Kidney (tissue), 13 donors: ENCODE measurements at regions not wholly inside any gene's neighbourhood (a gene's known extent, or its start where the extent isn't known, plus 50 kb on each side); places are given as distances from the start of the nearest gene placed in this dataset.
A peak's percentile ranks its signal among the peaks of the same experiment; 100 is the strongest.

Experiments
- DNase-seq, 5 donors: peaks; one replicate each; pipeline ENCODE4 v3.0.0-alpha.2; 2013 to 2020
- FAIRE-seq: peaks from 2 replicates; lab custom pipeline; 2012; peaks lifted over from hg19 to GRCh38; lab: Jason Lieb, UNC
- H3K27ac ChIP-seq, 2 donors: one replicate each; pipeline ENCODE4 v1.7.0; 2013; ENCODE audit warnings: low read depth in 2 of 2, low read length in 2 of 2, inconsistent platforms in 1 of 2
- H3K27me3 ChIP-seq: one replicate; pipeline ENCODE4 v1.7.1; 2013; ENCODE audit warnings: low read length, inconsistent platforms; ENCODE audit not compliant: control insufficient read depth, insufficient read depth
- H3K36me3 ChIP-seq, 3 donors: one replicate each; pipeline versions ENCODE4 v1.7.0 to v1.7.1; 2013; ENCODE audit warnings: low read length in 3 of 3, control low read depth in 1 of 3, inconsistent platforms in 1 of 3; ENCODE audit not compliant: insufficient read depth in 3 of 3, control insufficient read depth in 2 of 3
- H3K4me1 ChIP-seq, 3 donors: one replicate each; pipeline versions ENCODE4 v1.7.0 to v1.7.1; 2013; ENCODE audit warnings: low read length in 3 of 3, inconsistent platforms in 1 of 3, low read depth in 1 of 3; ENCODE audit not compliant: control insufficient read depth in 2 of 3, insufficient read depth in 2 of 3
- H3K4me3 ChIP-seq, 3 donors: one replicate each; pipeline versions ENCODE4 v1.7.0 to v1.8.1; 2013; ENCODE audit warnings: low read length in 3 of 3, control low read depth in 1 of 3, inconsistent platforms in 1 of 3
- H3K9ac ChIP-seq, 3 donors: one replicate each; pipeline versions ENCODE4 v1.7.0 to v1.7.1; 2013; ENCODE audit warnings: low read length in 3 of 3, control low read depth in 1 of 3, inconsistent platforms in 1 of 3
- H3K9me3 ChIP-seq, 3 donors: one replicate each; pipeline versions ENCODE4 v1.7.0 to v1.7.1; 2013; ENCODE audit warnings: low read length in 3 of 3, control low read depth in 1 of 3, inconsistent platforms in 1 of 3; ENCODE audit not compliant: control insufficient read depth in 2 of 3, insufficient read depth in 1 of 3
- intact Hi-C: fragments of 100-400 bp; cut with DNase I; formaldehyde crosslinking; loops from one replicate; pipeline ENCODE4 v1.11.1; 2022
- TF ChIP-seq, protein P1 (sequence below): IDR thresholded peaks from 3 replicates; pipeline ENCODE4 v1.5.1; 2012; ENCODE audit warnings: mild to moderate bottlenecking, moderate library complexity, borderline replicate concordance; ENCODE audit not compliant: insufficient read depth; ENCODE audit errors: extremely low read depth
- donor health status: control.
- donor health status: control.
- donor health status: control.
- donor health status: control.
- donor health status: control.
- donor health status: DM: yes; HTN: yes; CAD: no.
- donor health status: Normal renal cell carcinoma (clear cell type).

DNA sequence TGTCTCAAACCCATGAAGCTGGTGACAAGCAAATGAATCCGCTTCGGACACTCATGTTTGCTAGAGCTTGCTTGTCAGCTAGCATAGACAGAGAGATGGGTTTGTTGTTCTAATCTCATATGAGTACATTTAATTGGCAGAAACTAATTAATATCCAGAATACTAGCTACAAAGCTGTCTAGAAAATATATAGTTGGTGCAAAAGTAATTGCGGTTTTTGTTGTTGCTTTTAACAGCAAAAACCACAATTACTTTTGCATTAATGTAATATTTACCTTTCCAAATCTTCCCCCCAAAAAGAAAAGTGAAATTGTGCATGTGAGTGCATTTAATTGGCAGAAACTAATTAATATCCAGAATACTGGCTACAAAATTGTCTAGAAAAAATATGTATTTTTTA lies 1115.2 kb downstream of the TDRD15 start:
- no peak for DNase-seq
- no peak overlapping the region for H3K9ac ChIP-seq
- H3K27ac ChIP-seq: no peak overlapping the region
- H3K9me3 ChIP-seq: no peaks in the 10 kb centered on the region
- H3K4me3 ChIP-seq: no peak overlapping the region
- no peaks in the 10 kb centered on the region for H3K36me3 ChIP-seq
- TF ChIP-seq, protein P1, sequence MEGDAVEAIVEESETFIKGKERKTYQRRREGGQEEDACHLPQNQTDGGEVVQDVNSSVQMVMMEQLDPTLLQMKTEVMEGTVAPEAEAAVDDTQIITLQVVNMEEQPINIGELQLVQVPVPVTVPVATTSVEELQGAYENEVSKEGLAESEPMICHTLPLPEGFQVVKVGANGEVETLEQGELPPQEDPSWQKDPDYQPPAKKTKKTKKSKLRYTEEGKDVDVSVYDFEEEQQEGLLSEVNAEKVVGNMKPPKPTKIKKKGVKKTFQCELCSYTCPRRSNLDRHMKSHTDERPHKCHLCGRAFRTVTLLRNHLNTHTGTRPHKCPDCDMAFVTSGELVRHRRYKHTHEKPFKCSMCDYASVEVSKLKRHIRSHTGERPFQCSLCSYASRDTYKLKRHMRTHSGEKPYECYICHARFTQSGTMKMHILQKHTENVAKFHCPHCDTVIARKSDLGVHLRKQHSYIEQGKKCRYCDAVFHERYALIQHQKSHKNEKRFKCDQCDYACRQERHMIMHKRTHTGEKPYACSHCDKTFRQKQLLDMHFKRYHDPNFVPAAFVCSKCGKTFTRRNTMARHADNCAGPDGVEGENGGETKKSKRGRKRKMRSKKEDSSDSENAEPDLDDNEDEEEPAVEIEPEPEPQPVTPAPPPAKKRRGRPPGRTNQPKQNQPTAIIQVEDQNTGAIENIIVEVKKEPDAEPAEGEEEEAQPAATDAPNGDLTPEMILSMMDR: no peak
- intact Hi-C loops: no loop called here
- H3K27me3 ChIP-seq: no peaks in the 10 kb centered on the region
- no peaks in the 10 kb centered on the region for H3K4me1 ChIP-seq
- no peak for FAIRE-seq

DNA sequence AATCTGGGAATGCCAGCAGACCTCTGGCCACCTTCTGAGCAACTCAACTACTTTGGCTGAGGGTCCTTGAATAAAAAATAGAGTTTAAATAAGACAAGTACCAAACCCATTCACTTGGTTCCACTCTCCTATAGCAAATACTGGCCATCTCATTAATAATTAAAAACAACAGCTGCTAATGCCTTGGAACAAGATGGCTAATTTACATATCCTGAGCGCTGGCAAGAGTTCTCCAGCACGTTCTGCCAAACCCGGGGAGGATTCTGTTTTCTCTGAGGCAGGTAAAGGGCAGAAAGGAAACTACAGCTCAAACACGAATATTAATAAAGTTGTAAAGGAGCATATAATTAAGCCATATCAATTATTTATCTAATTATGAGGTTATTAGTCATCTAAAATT lies 1123.7 kb downstream of the TDRD15 start:
- intact Hi-C loops: no loop called here
- Histone ChIP-seq H3K36me3 (no peaks in the 10 kb centered on the region), H3K9ac (no peak overlapping the region), H3K27ac (no peak overlapping the region), H3K4me3 (no peak overlapping the region), H3K9me3 (no peaks in the 10 kb centered on the region), H3K27me3 (no peaks in the 10 kb centered on the region), H3K4me1 (no peaks in the 10 kb centered on the region)
- DNase-seq: no peak
- FAIRE-seq: no peak
- TF ChIP-seq, protein P1: no peak

DNA sequence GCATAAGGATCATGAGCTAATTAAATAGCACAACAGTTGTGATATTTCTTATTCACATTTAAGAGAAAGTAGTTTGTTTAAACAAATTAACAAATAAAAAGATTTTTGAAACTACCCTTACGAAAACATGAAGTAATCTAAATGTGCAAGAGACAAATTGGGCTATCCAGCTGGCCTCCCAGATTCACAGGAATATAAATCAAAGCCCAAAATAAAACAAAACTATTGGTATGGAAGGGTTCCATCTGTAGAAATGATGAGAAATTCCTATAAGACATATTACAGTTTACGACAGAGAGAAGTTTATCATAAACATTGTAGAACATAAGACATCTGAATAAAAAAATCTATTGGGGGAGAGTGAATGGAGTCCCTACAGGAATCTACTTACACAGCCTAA lies 1125.1 kb downstream of the TDRD15 start:
- no peaks in the 10 kb centered on the region for H3K36me3 ChIP-seq
- H3K9ac ChIP-seq: no peak overlapping the region
- no peak overlapping the region for H3K4me3 ChIP-seq
- TF ChIP-seq, protein P1: no peak
- intact Hi-C loops: no loop called here
- FAIRE-seq (no peak), DNase-seq (peak in 2 of 5 donors; percentile 25 to 47)
- H3K27me3 ChIP-seq: no peaks in the 10 kb centered on the region
- no peaks in the 10 kb centered on the region for H3K4me1 ChIP-seq
- no peaks in the 10 kb centered on the region for H3K9me3 ChIP-seq
- H3K27ac ChIP-seq: no peak overlapping the region

DNA sequence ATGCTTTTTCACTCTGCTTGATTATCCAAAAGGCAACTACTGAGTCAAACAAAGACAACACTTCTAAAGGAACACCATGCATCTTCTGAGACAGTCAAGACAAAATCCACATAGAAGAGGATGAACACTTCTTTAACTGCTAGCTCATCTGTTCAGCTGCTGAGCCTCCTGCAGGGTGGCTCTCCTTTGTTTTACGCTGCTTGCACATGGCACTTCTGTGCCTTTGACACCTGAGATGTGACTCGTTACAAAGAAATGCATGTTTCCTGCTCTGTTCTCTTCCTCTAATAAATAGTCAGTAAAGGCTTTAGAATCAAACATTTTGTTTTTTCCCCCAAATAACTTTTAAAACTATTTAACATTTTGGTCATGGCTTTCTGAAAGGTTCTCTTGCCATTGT lies 1129.4 kb downstream of the TDRD15 start:
- TF ChIP-seq, protein P1: no peak
- DNase-seq (no peak), FAIRE-seq (no peak)
- intact Hi-C loops: no loop called here
- no peaks in the 10 kb centered on the region for H3K9me3 ChIP-seq
- no peaks in the 10 kb centered on the region for H3K27me3 ChIP-seq
- H3K4me3 ChIP-seq: no peak overlapping the region
- H3K36me3 ChIP-seq: no peaks in the 10 kb centered on the region
- no peaks in the 10 kb centered on the region for H3K4me1 ChIP-seq
- no peak overlapping the region for H3K27ac ChIP-seq
- no peak overlapping the region for H3K9ac ChIP-seq
